Tibial artery (tissue), 4 donors: ENCODE measurements at regions not wholly inside any gene's neighbourhood (a gene's known extent, or its start where the extent isn't known, plus 50 kb on each side); places are given as distances from the start of the nearest gene placed in this dataset.

Experiments used
- DNase-seq, 2 donors: peaks; one replicate each; pipeline ENCODE4 v3.0.0-alpha.2; 2019
- H3K27ac ChIP-seq, 2 donors: fragments of 200-600 bp; sonication (generic) in 1 of 2; 1 replicate in 1 of 2; 2 replicates in 1 of 2; pipeline ENCODE4 v1.5.1; 2018 to 2019; ENCODE audit warnings: mild to moderate bottlenecking in 1 of 2
- H3K27me3 ChIP-seq, 2 donors: fragments of 200-600 bp; sonication (generic) in 1 of 2; one replicate each; pipeline versions ENCODE4 v1.5.1 to v1.6.0; 2016 to 2019
- H3K36me3 ChIP-seq, 3 donors: fragments of 200-600 bp; sonication (generic) in 2 of 3; one replicate each; pipeline ENCODE4 v1.5.1; 2016 to 2019; ENCODE audit warnings: mild to moderate bottlenecking in 2 of 3
- H3K4me1 ChIP-seq, 4 donors: fragments of 200-600 bp; sonication (generic) in 2 of 4; 1 replicate in 3 of 4; 2 replicates in 1 of 4; pipeline ENCODE4 v1.5.1; 2016 to 2019
- H3K4me3 ChIP-seq, 2 donors: fragments of 200-600 bp; sonication (generic) in 1 of 2; 1 replicate in 1 of 2; 2 replicates in 1 of 2; pipeline ENCODE4 v1.5.1; 2018 to 2019; ENCODE audit warnings: mild to moderate bottlenecking in 2 of 2
- H3K9me3 ChIP-seq, 3 donors: fragments of 200-600 bp; sonication (generic) in 1 of 3; one replicate each; pipeline ENCODE4 v1.5.1; 2016 to 2019
- intact Hi-C: fragments of 100-400 bp; cut with DNase I; formaldehyde crosslinking; loops from one replicate; pipeline ENCODE4 v1.15.0; 2023; ENCODE audit warnings: low total_unique reads
- TF ChIP-seq, protein P1 (sequence below), 2 experiments: fragments of 200-600 bp in 1 of 2; fragments of 450-650 bp in 1 of 2; IDR thresholded peaks; one replicate each; pipeline ENCODE4 v1.5.1; 2017 to 2019; ENCODE audit warnings: antibody characterized with exemption in 2 of 2, mild to moderate bottlenecking in 1 of 2, moderate library complexity in 1 of 2

GRCh38 chr16:11462036-11462435 is 116.8 kb downstream of the RMI2 start:
- no peaks in the 10 kb centered on the region for H3K9me3 ChIP-seq
- no peaks in the 10 kb centered on the region for H3K27me3 ChIP-seq
- no peaks in the 10 kb centered on the region for H3K4me1 ChIP-seq
- DNase-seq: no peak
- H3K4me3 ChIP-seq: no peak overlapping the region
- H3K27ac ChIP-seq: no peak overlapping the region
- intact Hi-C loops: no loop called here
- TF ChIP-seq, protein P1, sequence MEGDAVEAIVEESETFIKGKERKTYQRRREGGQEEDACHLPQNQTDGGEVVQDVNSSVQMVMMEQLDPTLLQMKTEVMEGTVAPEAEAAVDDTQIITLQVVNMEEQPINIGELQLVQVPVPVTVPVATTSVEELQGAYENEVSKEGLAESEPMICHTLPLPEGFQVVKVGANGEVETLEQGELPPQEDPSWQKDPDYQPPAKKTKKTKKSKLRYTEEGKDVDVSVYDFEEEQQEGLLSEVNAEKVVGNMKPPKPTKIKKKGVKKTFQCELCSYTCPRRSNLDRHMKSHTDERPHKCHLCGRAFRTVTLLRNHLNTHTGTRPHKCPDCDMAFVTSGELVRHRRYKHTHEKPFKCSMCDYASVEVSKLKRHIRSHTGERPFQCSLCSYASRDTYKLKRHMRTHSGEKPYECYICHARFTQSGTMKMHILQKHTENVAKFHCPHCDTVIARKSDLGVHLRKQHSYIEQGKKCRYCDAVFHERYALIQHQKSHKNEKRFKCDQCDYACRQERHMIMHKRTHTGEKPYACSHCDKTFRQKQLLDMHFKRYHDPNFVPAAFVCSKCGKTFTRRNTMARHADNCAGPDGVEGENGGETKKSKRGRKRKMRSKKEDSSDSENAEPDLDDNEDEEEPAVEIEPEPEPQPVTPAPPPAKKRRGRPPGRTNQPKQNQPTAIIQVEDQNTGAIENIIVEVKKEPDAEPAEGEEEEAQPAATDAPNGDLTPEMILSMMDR (IDR thresholded peaks at IDR 0.05): no peak
- H3K36me3 ChIP-seq: no peaks in the 10 kb centered on the region

GRCh38 chr16:11462861-11463260 is 117.6 kb downstream of the RMI2 start:
- no peaks in the 10 kb centered on the region for H3K27me3 ChIP-seq
- no peaks in the 10 kb centered on the region for H3K9me3 ChIP-seq
- H3K36me3 ChIP-seq: no peaks in the 10 kb centered on the region
- no peaks in the 10 kb centered on the region for H3K4me1 ChIP-seq
- no peak overlapping the region for H3K4me3 ChIP-seq
- DNase-seq: no peak
- TF ChIP-seq, protein P1 (IDR thresholded peaks at IDR 0.05): no peak
- intact Hi-C loops: no loop called here
- H3K27ac ChIP-seq: no peak overlapping the region

- Histone ChIP-seq H3K4me3 (no peak overlapping the region), H3K27me3 (no peaks in the 10 kb centered on the region), H3K4me1 (no peaks in the 10 kb centered on the region), H3K36me3 (no peaks in the 10 kb centered on the region), H3K9me3 (no peaks in the 10 kb centered on the region), H3K27ac (no peak overlapping the region)
- intact Hi-C loops: no loop called here
- no peak for DNase-seq
- TF ChIP-seq, protein P1 (IDR thresholded peaks at IDR 0.05): no peak
Observed at GRCh38 chr16:11464241-11464640, 119.0 kb downstream of the RMI2 start.

DNA sequence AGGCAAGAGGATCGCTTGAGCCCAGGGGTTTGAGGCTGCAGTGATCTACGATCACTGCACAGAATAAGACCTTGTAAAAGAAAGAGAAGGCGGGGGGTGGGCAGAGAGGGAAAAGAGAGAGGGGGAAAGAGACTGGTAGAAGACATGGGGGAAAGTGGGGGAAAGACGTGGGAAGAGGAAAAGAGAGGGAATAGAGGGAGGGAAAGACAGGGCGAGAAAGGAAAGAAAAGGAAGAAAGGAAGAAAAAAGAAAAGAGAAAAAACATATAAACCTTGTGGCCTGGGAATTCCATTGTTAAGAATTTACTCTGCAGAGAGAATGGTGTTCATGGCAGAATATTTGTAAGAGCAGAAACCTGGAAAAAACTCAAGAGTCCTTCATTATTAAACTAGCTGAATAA is 120.4 kb downstream of the RMI2 start:
- intact Hi-C loops: no loop called here

GRCh38 chr16:11470676-11471415 is 115.9 kb downstream of the LITAF start:
- Histone ChIP-seq H3K27ac (no peak overlapping the region), H3K4me1 (no peaks in the 10 kb centered on the region), H3K36me3 (no peaks in the 10 kb centered on the region), H3K9me3 (no peaks in the 10 kb centered on the region), H3K27me3 (no peaks in the 10 kb centered on the region), H3K4me3 (no peak overlapping the region)
- peak in 1 of 2 donors; percentile 60 for DNase-seq
- intact Hi-C loops: no loop called here
- TF ChIP-seq, protein P1 (IDR thresholded peaks at IDR 0.05): no peak

More for the DNA sequence above, 120.4 kb downstream of the RMI2 start:
- no peak overlapping the region for H3K27ac ChIP-seq
- H3K36me3 ChIP-seq: no peaks in the 10 kb centered on the region
- no peak for DNase-seq
- no peak overlapping the region for H3K4me3 ChIP-seq
- H3K9me3 ChIP-seq: no peaks in the 10 kb centered on the region
- TF ChIP-seq, protein P1 (IDR thresholded peaks at IDR 0.05): no peak
- H3K27me3 ChIP-seq: no peaks in the 10 kb centered on the region
- no peaks in the 10 kb centered on the region for H3K4me1 ChIP-seq
